Right renal cortex interstitium (tissue), 3 donors: ENCODE measurements at regions not wholly inside any gene's neighbourhood (a gene's known extent, or its start where the extent isn't known, plus 50 kb on each side); places are given as distances from the start of the nearest gene placed in this dataset.

ENCODE experiments used
- DNase-seq, 3 donors: peaks; one replicate each; pipeline ENCODE4 v3.0.0-alpha.2; 2013; ENCODE audit warnings: low read depth in 3 of 3, low spot score in 2 of 3

- no peak for DNase-seq
Measured at GRCh38 chr15:69852916-69853315, 244.8 kb downstream of the TLE3 start.

DNA sequence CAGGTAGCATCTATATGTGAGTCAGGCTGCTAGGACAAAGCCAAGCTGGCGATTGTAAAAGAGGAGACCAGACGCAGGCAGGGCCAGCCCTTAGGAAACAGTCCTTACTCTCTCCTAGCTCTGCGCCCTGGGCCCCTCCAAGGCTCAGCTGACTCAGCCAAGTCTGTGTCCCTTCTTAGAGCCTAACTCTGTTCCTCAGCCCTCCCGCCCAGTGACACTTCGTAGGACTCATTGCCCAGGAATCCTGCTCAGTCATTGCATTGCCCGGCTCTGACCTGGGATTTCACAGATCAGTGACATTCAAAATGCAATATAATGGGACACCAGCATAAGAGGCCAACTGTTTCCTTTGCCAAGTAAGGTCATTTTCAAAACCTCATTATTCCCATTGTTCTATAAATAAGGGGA lies 244.2 kb downstream of the TLE3 start:
- DNase-seq: no peak

GRCh38 chr15:69854001-69854400 lies 243.7 kb downstream of the TLE3 start:
- no peak for DNase-seq

GRCh38 chr15:69854521-69855181 lies 243.1 kb downstream of the TLE3 start:
- DNase-seq: no peak

DNA sequence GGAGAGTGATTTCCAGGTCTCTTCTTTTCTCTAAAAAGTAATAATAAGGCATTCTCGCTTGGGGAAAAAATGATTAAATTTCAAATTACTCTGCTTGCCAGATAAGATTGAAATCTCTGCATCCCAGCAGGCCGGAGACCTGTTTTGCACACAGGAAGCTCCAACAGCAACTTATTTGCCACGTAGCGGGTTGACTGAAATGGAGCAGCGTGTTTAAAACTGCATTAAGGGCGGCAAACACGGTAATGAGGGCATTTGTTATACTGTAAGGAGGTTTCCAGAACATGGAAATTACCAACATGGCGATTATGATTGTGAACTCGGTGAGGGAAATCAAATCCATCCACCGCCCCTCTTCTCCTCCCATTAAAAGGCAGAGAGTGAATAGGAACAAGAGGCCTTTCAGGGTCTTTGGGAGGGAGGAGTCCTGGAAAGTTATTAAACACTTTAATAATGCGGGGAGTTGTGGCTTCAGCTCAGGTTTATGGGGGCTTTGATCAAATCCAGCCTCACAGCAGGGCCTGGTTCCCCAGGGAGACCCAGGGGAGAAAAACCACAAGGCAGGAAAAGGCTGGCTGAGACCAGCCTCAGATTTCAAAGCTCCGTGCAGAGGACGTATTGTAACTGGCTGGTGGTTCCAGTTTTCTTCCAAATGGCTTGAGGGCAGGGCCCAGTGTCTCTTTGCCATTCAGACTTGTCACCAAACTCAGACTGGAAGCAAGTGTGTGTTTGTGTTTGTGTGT lies 242.3 kb downstream of the TLE3 start:
- DNase-seq: no peak

DNA sequence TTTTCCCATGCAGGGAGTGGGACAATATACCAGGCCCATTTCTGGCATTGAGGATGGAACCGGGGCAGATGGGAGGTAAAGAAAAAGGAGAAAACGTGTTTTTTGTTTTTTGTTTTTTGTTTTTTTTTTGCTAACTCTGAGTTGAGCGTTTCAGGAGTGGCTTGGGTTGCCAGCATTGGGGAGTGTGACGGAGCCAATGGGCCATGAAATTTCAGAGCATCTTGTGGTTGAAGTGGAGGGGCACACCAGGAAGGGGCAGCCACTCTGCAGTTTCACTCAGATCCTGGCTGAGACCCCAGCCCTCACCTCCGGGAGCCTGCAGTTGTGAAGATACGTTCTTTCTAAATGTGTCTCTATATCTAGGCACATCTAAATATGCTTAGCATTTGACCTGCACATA lies 240.5 kb downstream of the TLE3 start:
- DNase-seq: no peak

GRCh38 chr15:69857686-69858391 lies 239.9 kb downstream of the TLE3 start:
- no peak for DNase-seq

- no peak for DNase-seq
Measured at GRCh38 chr15:69858456-69858855, 239.3 kb downstream of the TLE3 start.

DNA sequence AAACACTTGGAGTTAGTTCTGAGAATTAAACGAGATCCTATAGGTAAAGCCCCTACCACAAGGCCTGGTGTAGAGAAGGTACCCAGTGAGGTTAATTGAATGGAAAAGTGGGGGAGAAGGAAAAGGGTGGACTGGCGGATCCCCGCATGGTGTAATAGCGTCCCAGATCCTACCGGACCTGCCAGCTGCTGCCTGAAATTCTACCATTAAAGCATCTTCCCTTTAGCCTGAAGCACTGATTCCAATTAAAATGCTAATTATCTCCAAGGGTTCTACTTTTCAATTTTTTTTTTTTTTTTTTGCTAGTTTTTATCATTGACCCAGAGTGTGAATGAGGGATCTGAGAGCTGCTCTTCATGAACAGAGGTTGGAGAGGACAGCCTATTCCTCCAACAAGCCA lies 237.9 kb downstream of the TLE3 start:
- DNase-seq: no peak

- DNase-seq: no peak
Measured at GRCh38 chr15:69860321-69860720, 237.4 kb downstream of the TLE3 start.

DNA sequence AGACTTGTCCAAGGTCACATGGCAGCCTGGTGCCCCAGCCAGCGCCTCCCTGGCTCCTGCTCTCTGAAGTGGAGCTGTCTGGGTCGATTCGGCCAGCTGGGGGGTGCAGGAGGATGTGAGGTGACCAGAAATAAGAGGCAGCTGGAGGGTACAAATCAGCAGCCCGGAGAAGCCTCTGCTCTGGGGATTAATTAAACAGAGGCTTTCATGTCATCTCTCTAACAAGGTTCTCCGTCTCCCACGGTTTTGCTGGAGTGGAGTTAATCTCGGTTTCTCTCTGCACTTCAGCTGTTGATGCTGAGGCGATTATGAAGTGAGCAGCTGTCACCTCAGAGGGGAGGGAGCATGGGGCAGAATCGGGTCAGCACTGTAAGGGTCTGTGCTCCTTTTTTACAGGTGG lies 236.8 kb downstream of the TLE3 start:
- DNase-seq: no peak

- DNase-seq: no peak
Measured at GRCh38 chr15:69861331-69862171, 236.2 kb downstream of the TLE3 start.

DNA sequence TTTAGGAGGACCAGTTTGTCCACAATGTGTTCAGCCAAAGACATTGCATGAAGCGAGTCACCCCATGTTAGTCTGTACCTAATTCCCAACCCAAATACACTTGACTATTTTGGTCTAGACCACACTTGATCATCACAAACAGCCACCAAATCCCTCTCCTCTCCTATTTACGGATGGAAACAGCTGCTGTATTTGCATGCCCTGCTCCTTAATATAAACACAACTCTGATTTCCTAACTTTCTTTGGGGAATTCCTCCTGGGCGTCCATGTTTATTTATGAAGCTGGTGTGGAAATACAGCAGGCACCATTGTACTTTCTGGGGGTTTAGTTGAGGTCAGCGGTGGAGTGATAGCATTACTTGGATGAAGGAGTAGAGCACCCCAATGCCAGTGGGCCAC lies 235.2 kb downstream of the TLE3 start:
- DNase-seq: no peak

GRCh38 chr15:69863446-69863845 lies 234.3 kb downstream of the TLE3 start:
- DNase-seq: no peak

DNA sequence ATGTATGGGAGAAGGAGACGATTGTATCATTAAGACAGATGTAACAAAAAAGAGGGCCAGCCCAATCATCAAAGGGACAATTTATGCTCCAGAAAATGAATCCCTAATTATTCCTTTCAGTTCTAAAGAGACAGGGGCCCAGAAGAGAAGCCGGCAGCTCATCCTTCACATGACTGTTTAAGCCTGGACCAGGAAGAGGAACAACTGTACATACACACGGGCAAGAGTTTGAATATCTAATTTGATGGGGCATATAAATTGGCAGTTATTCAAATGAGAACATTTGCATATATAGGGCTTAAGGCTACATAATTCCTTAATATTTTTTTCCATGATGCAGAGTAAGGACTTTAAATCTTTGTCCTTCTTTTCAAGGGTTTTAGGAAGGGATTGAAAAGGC lies 232.3 kb downstream of the TLE3 start:
- DNase-seq: no peak

- no peak for DNase-seq
Measured at GRCh38 chr15:69868756-69869155, 229.0 kb downstream of the TLE3 start.

DNA sequence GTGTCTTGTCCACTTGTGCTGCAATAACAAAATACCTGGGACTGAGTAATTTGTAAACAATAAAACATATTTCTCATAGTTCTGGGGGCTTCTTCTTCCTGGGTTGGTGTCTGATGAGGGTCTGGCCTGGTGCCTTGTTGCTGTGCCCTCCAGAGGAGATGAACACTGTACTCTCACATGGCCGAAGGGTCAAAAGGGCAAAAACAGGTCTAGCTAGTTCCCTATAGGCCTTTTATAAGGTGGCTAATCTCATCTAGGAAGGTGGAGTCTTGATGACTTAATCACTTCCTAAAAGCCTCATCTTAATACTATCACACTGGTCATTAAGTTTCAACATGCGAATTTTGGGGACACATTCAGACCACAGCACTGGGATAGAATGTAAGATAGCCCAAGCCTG lies 228.4 kb downstream of the TLE3 start:
- no peak for DNase-seq

- DNase-seq: no peak
Measured at GRCh38 chr15:69869881-69870505, 227.7 kb downstream of the TLE3 start.

- no peak for DNase-seq
Measured at GRCh38 chr15:69871511-69872134, 226.1 kb downstream of the TLE3 start.

DNA sequence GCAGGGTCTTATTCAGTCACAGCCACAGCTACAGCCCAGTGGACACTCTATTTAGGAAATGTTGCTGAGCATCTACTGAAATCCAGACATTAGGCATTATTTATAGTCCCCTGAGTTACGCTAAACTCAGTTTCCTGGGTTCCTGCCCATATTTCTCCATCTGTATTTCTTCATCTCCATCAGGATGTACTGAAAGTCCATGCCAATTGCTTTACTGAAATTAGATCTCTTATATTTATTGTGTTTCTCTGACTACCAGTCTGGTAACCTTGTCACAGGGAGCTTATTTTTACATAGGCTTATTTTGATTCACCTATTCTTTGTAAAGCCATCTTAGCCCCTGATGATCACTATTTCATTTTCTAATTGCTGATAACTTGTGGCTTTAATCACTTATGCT lies 223.9 kb downstream of the TLE3 start:
- no peak for DNase-seq
